Suppressor macrophage treated with lipopolysaccharide for 1 hour (primary cell): ENCODE measurements at regions not wholly inside any gene's neighbourhood (a gene's known extent, or its start where the extent isn't known, plus 50 kb on each side); places are given as distances from the start of the nearest gene placed in this dataset.

Experiments used
- DNase-seq, 3 donors: peaks; one replicate each; pipeline ENCODE4 v3.0.0-alpha.2; 2020 to 2022

DNA sequence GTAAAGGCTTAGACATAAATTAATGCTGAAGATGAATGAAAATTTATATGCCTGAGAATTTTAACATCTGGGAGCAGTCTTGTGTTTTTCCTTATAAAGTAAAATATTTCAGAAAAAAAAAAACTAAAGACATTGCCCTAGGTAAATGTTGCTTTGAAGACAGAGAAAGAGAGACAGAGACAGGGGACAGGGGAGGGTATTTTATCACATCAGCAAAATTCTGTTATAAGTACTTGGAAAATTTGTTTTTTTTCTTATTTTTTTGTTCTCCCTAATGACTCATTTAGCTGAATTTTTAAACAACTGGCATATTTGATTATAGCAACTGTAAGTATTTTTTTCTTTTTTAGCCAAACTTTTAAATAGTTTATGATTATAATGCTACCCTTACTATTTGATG is 1540.6 kb upstream of the GBE1 start:
- DNase-seq = no peak

DNA sequence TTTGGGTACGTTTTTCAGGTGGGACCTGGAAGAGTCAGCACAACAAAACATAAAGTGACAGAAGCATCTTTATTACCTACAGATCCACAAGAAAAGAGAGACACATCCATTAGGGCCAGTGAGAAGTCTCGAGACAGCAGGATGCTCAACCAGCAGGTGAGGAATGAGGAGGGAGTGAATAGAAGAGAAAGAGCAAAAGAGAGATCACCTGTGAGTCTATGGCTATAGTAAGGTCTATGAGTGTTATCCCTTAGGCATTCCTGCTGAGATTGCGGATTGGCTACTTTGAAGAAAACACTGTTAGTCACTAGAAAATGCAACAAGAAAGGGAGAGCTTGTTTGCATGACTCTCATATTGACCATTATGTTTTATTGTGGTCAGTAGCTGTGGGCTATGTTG is 1556.2 kb upstream of the GBE1 start:
- no peak for DNase-seq

DNA sequence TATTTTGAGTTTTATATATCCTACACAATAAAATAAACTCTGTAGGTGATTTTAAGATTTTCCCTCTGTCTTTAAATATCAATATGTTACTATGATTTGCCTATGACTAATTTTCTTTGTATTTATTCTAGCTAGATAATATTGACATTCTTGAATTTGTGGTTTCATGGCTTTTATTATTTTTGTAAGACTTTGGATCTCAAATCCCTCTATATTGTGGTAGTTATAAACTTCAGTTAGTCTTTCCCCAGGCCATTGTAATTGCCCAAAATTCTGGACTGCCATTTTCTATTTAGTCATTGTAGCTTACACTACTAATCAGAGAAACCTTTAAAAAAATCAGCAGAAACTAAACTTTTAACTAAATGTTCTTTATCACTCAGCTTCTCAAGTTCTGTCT is 1559.3 kb upstream of the GBE1 start:
- no peak for DNase-seq

DNA sequence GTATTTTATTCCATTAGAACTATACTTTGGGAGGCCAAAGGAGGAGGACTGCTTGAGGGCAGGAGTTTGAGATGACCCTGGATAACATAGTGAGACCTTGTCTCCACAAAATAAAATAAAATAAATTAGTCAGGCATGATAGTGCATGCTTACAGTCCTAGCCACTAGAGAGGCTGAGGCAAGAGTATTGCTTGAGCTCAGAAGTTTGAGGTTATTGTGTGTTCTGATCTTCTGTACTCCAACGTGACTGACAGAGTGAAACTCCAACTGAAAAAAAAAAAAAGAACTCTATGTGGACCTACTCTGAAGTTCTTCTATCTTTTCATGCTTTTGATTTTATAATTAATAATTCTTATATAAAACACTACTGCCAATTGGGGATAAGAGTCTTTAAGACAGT is 1560.0 kb upstream of the GBE1 start:
- no peak for DNase-seq

DNA sequence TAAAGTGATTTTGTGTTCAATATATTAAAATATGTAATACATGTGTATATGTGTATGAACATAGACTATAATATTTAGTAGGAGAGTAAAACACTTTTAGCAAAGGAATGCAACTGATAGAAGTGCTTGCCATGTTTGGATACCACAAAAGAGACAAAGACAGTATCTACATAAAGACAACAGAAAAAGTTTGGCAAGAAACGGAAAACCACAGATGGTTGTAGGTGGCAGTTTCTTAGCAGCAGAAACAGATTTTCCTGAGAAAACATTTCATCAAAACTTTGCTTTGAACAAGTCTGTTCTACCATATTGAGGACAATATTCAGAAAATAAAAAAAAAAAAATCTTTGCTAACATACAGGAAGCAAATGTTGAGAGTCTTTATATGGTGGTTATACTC is 1560.4 kb upstream of the GBE1 start:
- DNase-seq = no peak

DNA sequence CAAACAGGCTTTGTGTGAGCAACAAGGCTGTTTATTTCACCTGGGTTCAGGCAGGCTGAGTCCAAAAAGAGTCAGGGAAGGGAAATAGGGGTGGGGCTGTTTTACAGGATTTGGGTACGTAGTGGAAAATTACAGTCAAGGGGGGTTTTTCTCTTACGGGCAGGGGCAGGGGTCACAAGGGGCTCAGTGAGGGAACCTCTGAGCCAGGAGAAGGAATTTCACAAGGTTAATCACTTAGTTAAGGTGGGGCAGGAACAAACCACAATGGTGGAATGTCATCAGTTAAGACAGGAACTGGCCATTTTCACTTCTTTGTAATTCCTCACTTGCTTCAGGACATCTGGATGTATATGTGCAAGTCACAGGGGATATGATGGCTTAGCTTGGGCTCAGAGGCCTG is 1592.8 kb upstream of the GBE1 start:
- DNase-seq = no peak

DNA sequence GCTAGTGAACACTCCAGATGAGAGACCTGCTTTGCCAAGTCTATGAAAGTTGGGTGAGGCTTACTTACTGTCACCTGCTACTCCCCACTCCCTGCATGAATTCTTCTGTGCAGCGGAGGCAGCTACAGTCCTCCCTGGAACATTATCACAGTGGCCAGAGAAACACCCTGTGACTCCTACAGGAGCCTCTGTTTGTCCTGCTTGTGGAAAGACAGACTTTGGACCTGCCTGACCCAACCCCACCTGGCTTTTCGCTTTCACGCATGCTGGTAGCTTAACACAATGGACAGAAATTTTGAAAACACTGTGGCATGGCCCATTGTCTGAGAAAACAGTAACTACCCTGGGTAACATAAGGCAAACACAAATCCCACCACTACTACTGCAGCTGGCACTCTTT is 1565.5 kb upstream of the CADM2 start:
- DNase-seq = no peak

DNA sequence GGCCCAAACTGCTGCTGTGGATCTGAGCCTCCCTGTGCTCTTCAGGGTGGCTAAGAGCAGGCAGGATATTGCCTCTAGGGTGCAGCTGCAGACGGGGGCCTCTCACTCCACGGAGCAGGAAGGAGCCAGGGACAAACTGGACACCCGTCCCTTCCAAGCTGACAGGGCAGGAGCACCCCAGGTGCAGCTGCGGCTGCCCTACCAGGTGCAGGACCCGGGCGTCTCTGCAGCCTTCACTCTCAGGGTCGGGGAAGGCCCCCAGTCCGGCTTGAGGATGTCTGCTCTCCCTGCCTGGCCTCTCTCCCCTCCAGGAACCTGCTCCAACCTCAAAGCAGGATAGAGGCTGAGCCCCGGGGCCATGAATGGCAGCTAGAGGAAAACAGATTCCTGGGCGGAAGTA is 1554.9 kb upstream of the CADM2 start:
- DNase-seq = no peak

DNA sequence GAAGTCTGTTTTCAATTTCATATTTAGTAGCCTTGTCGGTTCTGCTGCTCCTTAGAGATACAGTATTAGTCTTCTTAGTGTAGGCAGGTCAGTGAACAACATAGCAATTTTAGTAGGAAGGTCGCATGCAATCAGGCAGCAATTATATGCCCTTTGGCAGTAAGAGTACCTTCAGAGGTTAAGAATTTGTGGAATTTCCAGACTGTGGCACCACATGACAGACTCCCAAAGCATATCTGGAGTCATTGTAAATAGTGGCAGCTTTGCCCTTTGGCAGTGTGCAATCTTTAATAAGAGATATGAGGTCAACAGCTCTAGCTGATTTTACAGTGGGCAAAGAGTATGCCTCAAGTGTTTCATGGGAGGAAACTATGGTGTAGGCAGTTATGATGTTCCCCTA is 1532.5 kb upstream of the CADM2 start:
- DNase-seq = no peak

DNA sequence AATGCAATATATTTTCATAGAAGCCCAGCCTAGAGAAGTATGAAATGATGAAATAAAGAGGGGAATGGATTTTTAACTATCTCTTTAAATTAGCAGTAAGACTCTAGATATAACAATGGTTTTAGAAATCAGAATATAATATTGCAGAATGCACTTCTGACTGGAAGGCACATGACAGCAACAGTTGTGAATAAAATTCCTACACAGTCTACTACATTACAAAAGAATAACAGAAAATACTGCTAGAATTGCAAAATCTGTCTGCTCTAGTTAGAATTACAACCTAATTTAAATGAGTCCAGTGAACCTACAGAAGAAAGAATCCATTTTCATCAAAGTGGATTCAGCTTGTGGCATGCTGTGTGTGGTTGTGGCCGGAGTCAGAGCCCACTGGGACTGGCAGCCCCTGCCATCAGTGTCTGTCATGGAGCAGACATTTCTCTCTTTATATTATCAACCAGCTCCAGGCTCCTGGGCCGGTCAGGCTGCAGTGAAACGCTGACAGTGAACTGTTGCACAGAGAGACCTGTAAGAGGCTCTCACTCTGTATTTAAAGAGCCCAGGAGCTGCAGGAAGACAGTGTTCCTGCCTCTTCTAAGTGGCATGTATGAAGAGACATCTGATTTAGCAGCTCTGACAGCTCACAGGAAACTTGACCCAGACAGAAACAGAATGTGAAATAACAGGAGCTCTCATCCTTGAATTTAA is 1523.8 kb upstream of the CADM2 start:
- no peak for DNase-seq

DNA sequence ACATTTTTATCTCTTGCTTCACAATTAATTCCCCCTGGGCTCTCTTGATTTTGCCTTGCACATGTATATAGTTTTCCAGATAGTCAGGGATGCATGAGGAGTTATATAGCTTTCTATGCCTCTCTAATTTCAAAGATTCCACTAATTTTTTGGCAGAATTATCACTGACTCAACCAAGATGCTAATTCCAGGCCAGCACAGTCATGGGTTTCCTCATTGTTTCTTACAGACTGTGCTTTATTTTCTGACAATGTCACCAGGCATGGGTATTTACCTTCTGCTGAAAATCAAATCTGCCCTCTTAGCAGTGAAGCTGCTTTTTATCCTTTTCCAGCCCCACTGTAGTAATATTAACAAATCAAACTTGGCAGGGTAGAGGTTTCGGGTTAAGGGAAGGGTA is 1520.6 kb upstream of the CADM2 start:
- DNase-seq = no peak

DNA sequence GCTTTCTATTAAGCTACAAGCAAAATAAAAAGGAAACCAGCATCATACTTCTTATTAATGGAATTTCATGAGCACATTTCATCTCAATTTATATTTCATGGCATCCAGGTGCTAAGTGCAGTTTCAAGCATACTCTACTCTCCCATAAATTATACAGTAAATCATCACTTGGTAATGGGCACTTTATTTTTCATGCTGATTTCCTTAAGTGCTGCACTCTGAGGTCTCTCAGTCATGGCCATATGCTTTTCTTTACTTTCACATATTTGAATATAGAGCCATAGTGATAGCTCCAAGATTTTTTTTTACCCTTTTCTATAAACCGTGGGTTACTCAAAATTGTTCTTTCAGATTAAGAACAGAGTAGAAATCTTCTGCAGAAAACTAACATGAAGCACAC is 1505.7 kb upstream of the CADM2 start:
- no peak for DNase-seq

DNA sequence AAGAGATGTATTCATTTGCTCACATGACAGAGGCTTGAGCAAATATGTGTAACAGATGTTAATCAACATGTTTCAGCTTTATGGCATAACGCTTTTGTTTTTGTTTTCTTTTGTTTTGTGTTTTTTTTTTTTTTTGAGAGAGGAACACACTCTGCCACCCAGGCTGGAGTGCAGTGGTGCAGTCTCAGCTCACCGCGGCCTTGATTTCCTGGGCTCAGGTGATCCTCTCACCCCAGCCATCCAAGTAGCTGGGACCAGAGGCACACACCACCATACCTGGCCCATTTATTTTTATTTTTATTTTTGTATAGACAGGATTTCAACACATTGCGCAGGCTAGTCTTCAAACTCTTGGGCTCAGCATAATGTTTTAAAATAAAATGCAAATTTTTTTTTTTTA is 1504.4 kb upstream of the CADM2 start:
- DNase-seq = no peak

DNA sequence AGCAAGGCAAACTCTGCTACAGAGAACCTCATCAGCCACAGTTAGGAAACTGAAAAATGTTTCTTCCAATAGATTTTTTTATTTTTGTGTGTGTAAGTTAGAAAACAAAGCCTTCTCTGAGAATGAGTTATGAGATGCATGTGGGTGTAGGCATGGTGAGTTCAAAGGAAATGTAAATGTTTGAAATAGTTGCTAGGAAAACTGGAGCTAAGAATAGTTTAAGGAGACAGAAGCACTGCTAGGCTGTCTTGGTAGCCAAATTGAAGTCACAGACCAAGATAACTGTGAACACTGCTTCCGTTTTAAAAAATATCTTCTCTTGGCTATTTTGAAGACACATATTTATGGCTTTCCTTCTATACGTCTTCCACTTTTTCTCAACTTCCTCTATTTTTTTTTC is 1501.2 kb upstream of the CADM2 start:
- no peak for DNase-seq

DNA sequence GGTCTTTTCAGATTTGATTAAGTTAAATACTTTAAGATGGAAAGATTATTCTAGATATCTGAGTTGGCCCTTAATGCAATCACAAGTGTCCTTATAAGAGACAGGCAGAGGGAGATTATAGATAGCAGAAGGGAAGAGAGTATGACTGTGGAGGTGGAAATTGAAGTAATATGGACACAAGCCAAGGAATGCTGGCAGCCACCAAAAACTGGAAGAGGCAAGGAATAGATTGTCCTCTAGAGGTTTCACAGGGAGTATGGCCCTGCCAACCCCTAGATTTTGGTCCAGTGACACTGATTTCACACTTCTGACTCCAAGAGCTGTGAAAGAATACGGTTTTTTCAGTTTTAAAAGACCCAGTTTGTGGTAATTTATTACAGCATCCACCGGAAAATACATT is 1498.7 kb upstream of the CADM2 start:
- DNase-seq = no peak

DNA sequence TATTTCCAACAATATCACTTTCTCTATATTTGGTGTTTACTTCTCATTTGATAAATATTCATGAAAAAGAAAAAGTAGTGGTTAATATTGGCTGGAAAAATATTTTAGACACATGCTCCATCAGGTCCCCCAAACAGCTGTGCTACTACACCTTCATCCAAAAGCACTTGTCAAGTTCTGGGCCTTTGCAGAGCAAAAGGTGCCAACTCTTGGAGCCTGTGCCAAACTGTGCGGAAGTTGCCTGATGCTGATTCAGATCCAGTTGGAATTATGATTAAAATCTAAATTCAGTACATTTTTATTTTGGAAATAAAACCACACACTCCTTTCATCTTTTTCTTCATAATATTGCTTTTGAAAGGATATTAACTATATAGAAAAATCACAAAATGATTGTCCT is 1497.4 kb upstream of the CADM2 start:
- no peak for DNase-seq

DNA sequence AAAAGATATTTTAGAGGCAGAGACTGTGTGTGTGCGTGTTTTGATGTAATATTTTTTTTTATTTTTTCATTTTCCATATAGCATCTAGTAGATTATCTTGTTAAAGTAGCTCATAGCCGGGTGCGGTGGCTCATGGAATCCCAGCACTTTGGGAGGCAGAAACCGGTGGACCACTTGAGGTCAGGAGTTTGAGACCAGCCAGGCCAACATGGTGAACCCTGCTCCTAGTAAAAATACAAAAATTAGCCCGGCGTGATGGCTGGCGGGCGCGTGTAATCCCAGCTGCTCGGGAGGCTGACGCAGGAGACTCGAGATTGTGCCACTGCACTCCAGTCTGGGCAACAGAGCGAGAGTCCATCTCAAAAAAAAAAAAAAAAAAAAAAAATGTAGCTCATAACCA is 1481.2 kb upstream of the CADM2 start:
- DNase-seq = no peak

DNA sequence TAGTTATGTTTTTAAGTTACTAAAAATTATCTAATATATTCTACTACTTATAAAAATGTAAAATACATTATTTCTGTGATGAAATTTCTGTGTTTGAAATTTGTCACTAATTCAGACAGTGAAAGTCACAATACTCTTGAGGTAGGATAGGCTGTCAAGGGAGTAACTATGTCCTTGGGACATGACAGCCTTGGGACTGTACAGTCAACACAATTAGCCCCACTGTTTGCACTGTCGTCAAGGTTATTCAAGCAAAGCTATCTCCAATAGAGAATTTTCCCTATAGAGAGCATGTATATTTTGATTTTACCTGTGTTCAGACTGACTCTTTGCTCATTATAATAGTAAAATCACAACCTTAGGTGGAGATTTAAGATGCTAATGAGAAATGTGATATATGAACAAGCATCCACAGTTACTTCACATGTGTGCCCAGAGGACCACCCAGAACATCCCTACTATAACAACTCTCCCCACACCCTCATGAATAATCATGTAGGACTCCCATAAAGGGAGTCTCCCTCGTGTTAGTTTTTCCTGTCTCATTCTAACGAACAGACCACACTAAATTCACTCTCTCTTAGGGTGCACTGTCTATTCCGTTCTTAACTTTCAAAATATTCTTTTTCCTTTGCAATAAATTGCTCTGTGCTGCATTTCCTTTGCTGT is 1476.3 kb upstream of the CADM2 start:
- DNase-seq = no peak

DNA sequence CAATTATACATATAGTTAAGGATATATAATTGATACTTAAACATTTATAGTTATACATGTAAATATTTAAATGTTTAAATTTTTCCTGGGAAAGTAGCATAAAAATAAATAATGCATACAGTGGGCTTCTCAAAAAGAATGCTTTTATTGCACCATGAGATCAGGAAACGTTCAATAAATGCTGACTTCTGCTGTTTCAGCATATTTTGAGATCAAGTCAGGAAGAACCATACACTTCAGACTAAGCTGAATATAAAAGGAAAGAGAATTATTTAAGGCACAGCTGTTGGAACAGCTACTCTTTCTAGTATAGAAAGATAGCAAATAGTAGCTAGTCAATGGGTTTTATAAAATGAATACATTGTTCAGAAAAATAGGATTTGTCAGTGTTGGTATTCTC is 1462.3 kb upstream of the CADM2 start:
- no peak for DNase-seq

DNA sequence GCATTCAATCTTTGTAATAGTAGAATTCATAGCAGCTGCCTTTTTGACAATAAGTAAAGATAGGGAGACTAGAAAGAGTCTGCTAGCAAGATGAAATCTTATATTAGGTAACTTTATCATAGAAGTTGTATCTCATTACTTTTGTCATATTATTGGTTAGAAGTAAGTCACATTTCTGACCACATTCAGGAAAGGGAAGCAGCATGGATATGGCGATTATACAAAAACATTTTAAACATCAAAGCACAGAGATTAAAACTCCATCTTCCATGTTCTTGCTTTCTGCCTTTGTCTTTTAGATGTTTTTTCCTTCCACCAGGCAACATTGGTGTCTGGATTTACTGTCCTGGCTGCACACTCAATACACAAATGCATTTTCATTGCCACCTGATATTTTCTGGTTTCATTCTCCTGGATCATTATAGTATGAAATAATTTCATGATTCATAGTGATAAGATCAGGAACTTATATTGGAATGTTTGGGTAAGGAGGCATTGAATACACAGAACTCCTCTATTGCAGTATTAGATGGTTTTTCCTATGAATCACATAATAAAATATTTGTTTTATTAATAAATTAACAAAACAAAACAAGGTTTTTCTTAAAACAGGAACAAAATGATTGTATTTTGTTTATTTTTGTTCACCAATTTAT is 1460.3 kb upstream of the CADM2 start:
- no peak for DNase-seq

DNA sequence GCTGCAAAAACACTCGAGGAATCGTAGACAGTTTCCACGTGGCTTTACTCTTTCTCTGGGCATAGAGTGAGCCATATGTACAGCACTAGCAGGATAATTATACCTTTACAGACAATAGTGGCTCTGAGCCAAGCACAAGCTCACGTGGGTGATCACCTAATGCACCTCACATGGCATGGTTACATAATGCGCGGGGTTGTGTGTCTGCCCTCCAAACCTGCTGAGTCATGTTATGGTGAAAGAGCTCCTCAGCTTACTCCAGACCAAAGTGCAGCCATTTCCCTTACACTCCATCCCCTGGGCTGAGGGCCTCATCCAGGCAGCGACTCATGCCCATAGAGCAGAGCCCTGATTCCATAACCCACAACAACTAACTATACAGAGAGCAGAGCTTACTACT is 1458.4 kb upstream of the CADM2 start:
- DNase-seq = no peak

DNA sequence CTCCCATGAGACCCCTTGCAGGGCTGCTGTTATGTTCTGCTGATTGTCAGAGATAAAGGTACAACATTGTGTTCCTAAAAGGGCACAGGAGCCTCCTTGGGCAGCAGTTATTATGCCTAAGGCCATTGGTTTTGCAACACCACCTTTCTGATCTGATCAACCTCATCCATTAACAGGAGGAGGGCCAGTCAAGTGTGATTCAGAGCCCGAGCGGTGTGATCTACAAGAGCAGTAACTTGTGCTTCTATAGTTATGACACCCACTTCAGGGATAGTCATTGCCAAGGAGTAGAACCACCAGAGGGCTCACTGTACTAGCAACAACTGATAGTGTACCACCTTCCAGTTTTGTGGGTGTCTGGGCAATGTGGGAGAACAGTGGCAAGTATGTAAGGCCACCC is 1457.9 kb upstream of the CADM2 start:
- DNase-seq = no peak

DNA sequence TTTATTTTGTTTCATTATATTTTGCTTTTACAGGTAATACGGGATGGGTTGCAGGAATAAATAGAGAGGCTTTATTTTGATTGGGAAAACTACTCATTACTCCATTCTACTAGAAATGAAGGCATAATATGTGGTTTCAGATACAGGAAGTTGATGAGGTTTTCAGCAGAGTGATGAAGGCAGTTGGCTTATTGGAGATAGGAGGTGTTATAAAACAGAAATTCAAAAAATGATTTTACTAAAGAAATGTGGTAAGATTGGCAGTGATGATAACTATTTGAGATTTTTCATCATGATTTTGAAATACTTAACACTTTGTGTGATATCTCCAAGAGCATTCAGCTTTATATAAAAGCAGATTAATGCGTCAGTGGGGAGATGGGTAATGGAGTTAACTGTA is 1445.7 kb upstream of the CADM2 start:
- DNase-seq = no peak

DNA sequence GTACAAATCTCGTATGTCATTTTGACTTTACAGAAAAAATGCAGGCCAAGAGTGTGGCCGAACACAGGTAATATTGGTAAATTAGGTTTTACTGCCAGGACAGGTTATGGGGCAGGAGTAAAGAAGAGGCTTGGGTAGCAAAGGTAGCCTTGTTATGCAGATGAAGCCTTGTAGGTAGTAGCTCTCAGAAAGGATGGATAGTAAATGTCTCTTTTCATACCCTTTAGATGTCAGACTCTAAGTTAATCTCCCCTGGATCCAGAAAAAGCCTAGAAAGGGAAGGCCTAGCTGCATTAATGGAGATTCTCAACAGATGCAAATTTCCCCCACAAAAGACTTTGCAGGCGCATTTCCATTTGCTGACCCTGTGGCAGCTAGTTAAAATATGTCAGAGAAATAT is 1445.1 kb upstream of the CADM2 start:
- no peak for DNase-seq
